Keratinocyte (primary cell): ENCODE measurements at regions not wholly inside any gene's neighbourhood (a gene's known extent, or its start where the extent isn't known, plus 50 kb on each side); places are given as distances from the start of the nearest gene placed in this dataset.

Experiments used
- CTCF ChIP-seq, 3 experiments: IDR thresholded peaks in 1 of 3; conservative IDR thresholded peaks in 1 of 3; optimal IDR thresholded peaks in 1 of 3; 2 replicates in 2 of 3; 3 replicates in 1 of 3; pipeline versions ENCODE3 to v1.5.1; 2011; ENCODE audit warnings: low read length in 3 of 3, mild to moderate bottlenecking in 3 of 3, moderate library complexity in 2 of 3, control low read depth in 1 of 3, inconsistent platforms in 1 of 3; ENCODE audit not compliant: insufficient read depth in 2 of 3; ENCODE audit errors: extremely low read depth in 1 of 3
- EZH2 ChIP-seq: IDR thresholded peaks from one replicate; pipeline ENCODE4 v1.6.1; 2012; ENCODE audit warnings: inconsistent platforms, mild to moderate bottlenecking, low read length, moderate library complexity

DNA sequence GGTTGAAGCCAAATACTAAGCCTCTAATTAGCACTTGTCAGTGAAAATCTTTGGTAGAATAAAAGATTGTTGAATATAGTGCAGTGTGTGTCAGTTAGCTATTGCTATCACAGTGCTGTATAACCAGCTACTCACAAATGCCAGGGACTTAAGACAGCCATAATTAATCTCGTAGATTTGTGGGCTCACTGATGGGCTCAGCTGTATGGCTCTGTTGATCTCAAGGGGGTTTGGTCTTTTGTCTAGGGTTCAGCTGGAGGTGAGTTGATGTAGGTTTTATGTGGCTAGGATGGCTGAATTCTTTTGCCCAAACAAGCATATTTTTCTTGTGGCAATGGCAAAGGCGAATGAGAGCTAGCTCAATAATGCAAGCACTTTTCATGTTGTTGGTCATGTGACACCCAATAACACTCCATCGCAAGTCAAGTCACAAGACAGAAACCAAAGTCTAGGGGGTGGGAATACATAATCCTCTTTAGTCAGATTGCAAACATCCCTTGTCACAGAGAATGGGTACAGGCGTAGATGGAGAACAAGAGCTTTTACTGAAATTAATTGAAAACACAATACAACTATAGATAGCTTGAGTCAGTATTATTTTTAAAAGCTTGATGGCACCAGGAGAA, 121.7 kb upstream of the EDNRB start:
- no peak for TF ChIP-seq CTCF (optimal IDR thresholded peaks at IDR 0.05 in 1 of 3, IDR thresholded peaks at IDR 0.05 in 1 of 3, conservative IDR thresholded peaks at IDR 0.05 in 1 of 3; ENCODE audit: extremely low read depth in 1 of 3, insufficient read depth in 2 of 3, low read length in 3 of 3)
- TF ChIP-seq EZH2 = no peak
